Activated T-cell treated with anti-CD3 and anti-CD28 coated beads, Interleukin-2, amount 50 U/mL, for 24 hours (primary cell): ENCODE measurements at regions not wholly inside any gene's neighbourhood (a gene's known extent, or its start where the extent isn't known, plus 50 kb on each side); places are given as distances from the start of the nearest gene placed in this dataset.
"Not testable (repeated sequence)": the region's sequence is repeated elsewhere in the genome, so short reads cannot be mapped to it uniquely, and the experiment has no call there.

ENCODE experiments used
- DNase-seq: peaks from one replicate; pipeline ENCODE4 v3.0.0-alpha.2; 2020
- H3K27ac Mint-ChIP-seq: 2 replicates; pipeline ENCODE4 v1.8.0; 2020; ENCODE audit warnings: mild to moderate bottlenecking, mixed read lengths
- H3K27me3 Mint-ChIP-seq: 2 replicates; pipeline ENCODE4 v1.8.0; 2020; ENCODE audit warnings: mixed read lengths
- H3K36me3 Mint-ChIP-seq: 2 replicates; pipeline ENCODE4 v1.8.0; 2020; ENCODE audit warnings: low read depth, mixed read lengths
- H3K4me1 Mint-ChIP-seq: 2 replicates; pipeline ENCODE4 v1.8.0; 2020; ENCODE audit warnings: low read depth, mixed read lengths
- H3K4me3 Mint-ChIP-seq: 2 replicates; pipeline ENCODE4 v1.8.0; 2020; ENCODE audit warnings: mild to moderate bottlenecking, moderate library complexity, mixed read lengths
- H3K9me3 Mint-ChIP-seq: 2 replicates; pipeline ENCODE4 v1.8.0; 2020; ENCODE audit warnings: mixed read lengths

GRCh38 chr1:67601955-67602354 lies 83.0 kb upstream of the GADD45A start:
- Mint-ChIP-seq H3K27ac (no peak overlapping the region), H3K27me3 (no peaks in the 10 kb centered on the region), H3K9me3 (no peaks in the 10 kb centered on the region), H3K36me3 (no peaks in the 10 kb centered on the region), H3K4me1 (no peaks in the 10 kb centered on the region), H3K4me3 (no peak overlapping the region)
- DNase-seq: no peak

GRCh38 chr1:67604778-67605177 lies 80.2 kb upstream of the GADD45A start:
- Mint-ChIP-seq H3K9me3 (no peaks in the 10 kb centered on the region), H3K36me3 (no peaks in the 10 kb centered on the region), H3K27ac (no peak overlapping the region), H3K27me3 (no peaks in the 10 kb centered on the region), H3K4me3 (no peak overlapping the region), H3K4me1 (peaks cover 6% of the 10 kb centered on the region)
- DNase-seq: no peak

GRCh38 chr1:67605209-67605780 lies 79.7 kb upstream of the GADD45A start:
- Mint-ChIP-seq H3K27ac (no peak overlapping the region), H3K4me3 (no peak overlapping the region), H3K36me3 (no peaks in the 10 kb centered on the region), H3K9me3 (no peaks in the 10 kb centered on the region), H3K27me3 (no peaks in the 10 kb centered on the region), H3K4me1 (peaks cover 6% of the 10 kb centered on the region)
- DNase-seq: no peak

GRCh38 chr1:67607286-67607685 lies 77.7 kb upstream of the GADD45A start:
- Mint-ChIP-seq H3K4me3 (no peak overlapping the region), H3K27ac (no peak overlapping the region), H3K36me3 (no peaks in the 10 kb centered on the region)

GRCh38 chr1:67607699-67608098 lies 77.3 kb upstream of the GADD45A start:
- no peaks in the 10 kb centered on the region for H3K27me3 Mint-ChIP-seq
- H3K4me1 Mint-ChIP-seq: peaks cover 6% of the 10 kb centered on the region
- no peaks in the 10 kb centered on the region for H3K36me3 Mint-ChIP-seq
- no peak overlapping the region for H3K27ac Mint-ChIP-seq
- no peaks in the 10 kb centered on the region for H3K9me3 Mint-ChIP-seq
- H3K4me3 Mint-ChIP-seq: no peak overlapping the region
- no peak for DNase-seq

More at GRCh38 chr1:67607286-67607685, 77.7 kb upstream of the GADD45A start:
- H3K27me3 Mint-ChIP-seq: no peaks in the 10 kb centered on the region
- H3K9me3 Mint-ChIP-seq: no peaks in the 10 kb centered on the region
- H3K4me1 Mint-ChIP-seq: peaks cover 6% of the 10 kb centered on the region
- DNase-seq: no peak

GRCh38 chr1:67608661-67609576 lies 76.1 kb upstream of the GADD45A start:
- no peaks in the 10 kb centered on the region for H3K36me3 Mint-ChIP-seq
- no peaks in the 10 kb centered on the region for H3K27me3 Mint-ChIP-seq
- H3K4me3 Mint-ChIP-seq: no peak overlapping the region
- DNase-seq: no peak
- H3K27ac Mint-ChIP-seq: no peak overlapping the region
- no peaks in the 10 kb centered on the region for H3K9me3 Mint-ChIP-seq
- H3K4me1 Mint-ChIP-seq: peaks cover 6% of the 10 kb centered on the region

GRCh38 chr1:67609577-67610341 lies 75.2 kb upstream of the GADD45A start:
- Mint-ChIP-seq H3K27ac (no peak overlapping the region), H3K27me3 (no peaks in the 10 kb centered on the region)

GRCh38 chr1:67610450-67610849 lies 74.6 kb upstream of the GADD45A start:
- Mint-ChIP-seq H3K4me3 (no peak overlapping the region), H3K9me3 (no peaks in the 10 kb centered on the region), H3K27me3 (peaks cover 5% of the 10 kb centered on the region), H3K4me1 (peaks cover 6% of the 10 kb centered on the region), H3K27ac (no peak overlapping the region), H3K36me3 (no peaks in the 10 kb centered on the region)
- no peak for DNase-seq

More at GRCh38 chr1:67609577-67610341, 75.2 kb upstream of the GADD45A start:
- Mint-ChIP-seq H3K4me1 (peaks cover 6% of the 10 kb centered on the region), H3K9me3 (no peaks in the 10 kb centered on the region), H3K36me3 (no peaks in the 10 kb centered on the region), H3K4me3 (no peak overlapping the region)
- DNase-seq: no peak

- DNase-seq: no peak
- Mint-ChIP-seq H3K36me3 (no peaks in the 10 kb centered on the region), H3K4me1 (peaks cover 6% of the 10 kb centered on the region), H3K4me3 (no peak overlapping the region), H3K27ac (no peak overlapping the region), H3K9me3 (no peaks in the 10 kb centered on the region), H3K27me3 (peaks cover 7% of the 10 kb centered on the region)
These were observed 73.2 kb upstream of the GADD45A start for GRCh38 chr1:67611846-67612245.

GRCh38 chr1:67612788-67613241 lies 72.2 kb upstream of the GADD45A start:
- no peak for DNase-seq
- no peak overlapping the region for H3K4me3 Mint-ChIP-seq
- H3K9me3 Mint-ChIP-seq: no peaks in the 10 kb centered on the region
- H3K36me3 Mint-ChIP-seq: no peaks in the 10 kb centered on the region
- H3K27ac Mint-ChIP-seq: no peak overlapping the region
- peaks cover 11% of the 10 kb centered on the region for H3K27me3 Mint-ChIP-seq
- peaks cover 3% of the 10 kb centered on the region for H3K4me1 Mint-ChIP-seq

- H3K27me3 Mint-ChIP-seq: peaks cover 15% of the 10 kb centered on the region
- H3K36me3 Mint-ChIP-seq, H3K9me3 Mint-ChIP-seq, H3K4me3 Mint-ChIP-seq, DNase-seq, H3K27ac Mint-ChIP-seq, H3K4me1 Mint-ChIP-seq: not testable (repeated sequence)
These were observed 71.5 kb upstream of the GADD45A start for GRCh38 chr1:67613479-67613878.

- Mint-ChIP-seq H3K27ac (no peak overlapping the region), H3K36me3 (no peaks in the 10 kb centered on the region), H3K4me1 (no peaks in the 10 kb centered on the region), H3K9me3 (no peaks in the 10 kb centered on the region), H3K27me3 (peaks cover 17% of the 10 kb centered on the region), H3K4me3 (no peak overlapping the region)
- DNase-seq: no peak
These were observed 70.5 kb upstream of the GADD45A start for GRCh38 chr1:67614511-67614934.

GRCh38 chr1:67615886-67616285 lies 69.1 kb upstream of the GADD45A start:
- H3K27ac Mint-ChIP-seq: no peak overlapping the region
- no peaks in the 10 kb centered on the region for H3K4me1 Mint-ChIP-seq
- H3K36me3 Mint-ChIP-seq: no peaks in the 10 kb centered on the region
- no peak overlapping the region for H3K4me3 Mint-ChIP-seq
- H3K27me3 Mint-ChIP-seq: peaks cover 20% of the 10 kb centered on the region
- no peak for DNase-seq
- H3K9me3 Mint-ChIP-seq: no peaks in the 10 kb centered on the region

GRCh38 chr1:67616394-67616985 lies 68.5 kb upstream of the GADD45A start:
- Mint-ChIP-seq H3K4me3 (no peak overlapping the region), H3K9me3 (no peaks in the 10 kb centered on the region), H3K27ac (no peak overlapping the region), H3K4me1 (no peaks in the 10 kb centered on the region), H3K36me3 (no peaks in the 10 kb centered on the region), H3K27me3 (peaks cover 20% of the 10 kb centered on the region)
- DNase-seq: no peak
